H1 (cell line): ENCODE measurements at regions not wholly inside any gene's neighbourhood (a gene's known extent, or its start where the extent isn't known, plus 50 kb on each side); places are given as distances from the start of the nearest gene placed in this dataset.
A peak's percentile ranks its signal among the peaks of the same experiment; 100 is the strongest.

Source experiments
- CTCF ChIA-PET: fragments of 300-600 bp; sonication (Branson Sonifier 250); formaldehyde crosslinking; loops from one replicate; lab custom pipeline; 2021; ENCODE audit not compliant: partially characterized antibody; lab: Charles Lee
- POLR2A ChIA-PET: fragments of 300-600 bp; sonication (Branson Sonifier 250); formaldehyde crosslinking; loops from one replicate; lab custom pipeline; 2021; ENCODE audit warnings: inconsistent platforms; ENCODE audit not compliant: partially characterized antibody; lab: Charles Lee
- DNase-seq, 2 experiments: peaks; one replicate each; pipeline versions ENCODE4 v3.0.0 to v3.0.0-alpha.2; 2010 to 2022; ENCODE audit warnings: low spot score in 2 of 2, low read depth in 1 of 2, mixed read lengths in 1 of 2
- FAIRE-seq: peaks from 2 replicates; lab custom pipeline; 2011; peaks lifted over from hg19 to GRCh38; lab: Jason Lieb, UNC
- H2AFZ ChIP-seq: 2 replicates; pipeline ENCODE4 v1.8.1; 2012; ENCODE audit warnings: low read length, inconsistent platforms
- H2AK5ac ChIP-seq: 2 replicates; pipeline ENCODE4 v1.6.1; 2013; ENCODE audit warnings: low read depth, low read length
- H2BK120ac ChIP-seq: replicated peaks from 2 replicates; pipeline ENCODE3; 2013; ENCODE audit warnings: low read depth, low read length, inconsistent platforms
- H2BK12ac ChIP-seq: 2 replicates; pipeline ENCODE4 v1.6.1; 2013; ENCODE audit warnings: low read depth, low read length
- H2BK15ac ChIP-seq: 2 replicates; pipeline ENCODE4 v1.6.1; 2013; ENCODE audit warnings: low read length
- H2BK20ac ChIP-seq: 2 replicates; pipeline ENCODE4 v1.6.1; 2013; ENCODE audit warnings: low read length
- H2BK5ac ChIP-seq: 2 replicates; pipeline ENCODE4 v1.6.1; 2013; ENCODE audit warnings: low read depth, low read length
- H3K14ac ChIP-seq: 2 replicates; pipeline ENCODE4 v1.6.1; 2013; ENCODE audit warnings: inconsistent platforms; ENCODE audit not compliant: insufficient read length
- H3K18ac ChIP-seq: 2 replicates; pipeline ENCODE4 v1.6.1; 2013; ENCODE audit warnings: low read length; ENCODE audit errors: extremely low read depth
- H3K23ac ChIP-seq: 2 replicates; pipeline ENCODE4 v1.6.1; 2013; ENCODE audit warnings: inconsistent platforms; ENCODE audit not compliant: insufficient read length
- H3K23me2 ChIP-seq: 2 replicates; pipeline ENCODE4 v1.6.1; 2013; ENCODE audit warnings: low read depth, low read length
- H3K27ac ChIP-seq: 2 replicates; pipeline ENCODE4 v1.6.1; 2011; ENCODE audit warnings: low read depth, low read length, inconsistent platforms
- H3K27me3 ChIP-seq, 4 experiments: replicated peaks in 1 of 4; 1 replicate in 1 of 4; 2 replicates in 3 of 4; pipeline versions ENCODE4 v1.6.1 to v1.8.1; 2011 to 2013; ENCODE audit warnings: low read length in 3 of 4, mild to moderate bottlenecking in 3 of 4, inconsistent platforms in 2 of 4, mixed read lengths in 2 of 4, moderate library complexity in 1 of 4; ENCODE audit not compliant: control insufficient read depth in 3 of 4, insufficient read depth in 3 of 4; ENCODE audit errors: extremely low read depth in 1 of 4
- H3K36me3 ChIP-seq, 4 experiments: 2 replicates each; pipeline versions ENCODE4 v1.6.1 to v1.8.1; 2011 to 2013; ENCODE audit warnings: mild to moderate bottlenecking in 4 of 4, low read length in 3 of 4, moderate library complexity in 2 of 4, control low read depth in 1 of 4, inconsistent platforms in 1 of 4; ENCODE audit not compliant: insufficient read depth in 4 of 4, control insufficient read depth in 2 of 4
- H3K4ac ChIP-seq: replicated peaks from 2 replicates; pipeline ENCODE3; 2013; ENCODE audit warnings: low read length, low read depth, mixed read lengths, inconsistent platforms; ENCODE audit not compliant: insufficient read length
- H3K4me1 ChIP-seq, 4 experiments: replicated peaks in 1 of 4; 1 replicate in 1 of 4; 2 replicates in 3 of 4; pipeline versions ENCODE4 v1.6.1 to v1.8.1; 2011 to 2013; ENCODE audit warnings: low read length in 3 of 4, inconsistent platforms in 2 of 4, mixed read lengths in 1 of 4; ENCODE audit not compliant: insufficient read depth in 4 of 4, control insufficient read depth in 3 of 4
- H3K4me2 ChIP-seq, 2 experiments: 2 replicates each; pipeline versions ENCODE4 v1.6.1 to v1.8.1; 2011 to 2013; ENCODE audit warnings: low read depth in 2 of 2, low read length in 2 of 2, control low read depth in 1 of 2, inconsistent platforms in 1 of 2, mild to moderate bottlenecking in 1 of 2; ENCODE audit not compliant: insufficient read depth in 1 of 2
- H3K4me3 ChIP-seq, 4 experiments: fragments of 200-600, 300-600 bp in 1 of 4; sonication (generic), shearing (Covaris generic), sonication (Bioruptor Twin) in 1 of 4; 2 replicates each; pipeline versions ENCODE4 v1.5.1 to v1.8.1; 2011 to 2016; ENCODE audit warnings: low read length in 4 of 4, low read depth in 3 of 4, control low read depth in 2 of 4, inconsistent platforms in 2 of 4, mild to moderate bottlenecking in 2 of 4, mixed read lengths in 1 of 4, moderate library complexity in 1 of 4; ENCODE audit not compliant: insufficient read depth in 2 of 4; ENCODE audit errors: extremely low read depth in 1 of 4
- H3K56ac ChIP-seq: replicated peaks from 2 replicates; pipeline ENCODE3; 2013; ENCODE audit warnings: low read depth, mild to moderate bottlenecking, mixed read lengths, low read length, inconsistent platforms; ENCODE audit not compliant: insufficient read length
- H3K79me1 ChIP-seq: 2 replicates; pipeline ENCODE4 v1.6.1; 2013; ENCODE audit warnings: low read depth, low read length, control low read depth
- H3K79me2 ChIP-seq, 2 experiments: 2 replicates each; pipeline versions ENCODE4 v1.6.1 to v1.8.1; 2012 to 2013; ENCODE audit warnings: low read length in 2 of 2, mild to moderate bottlenecking in 2 of 2, inconsistent platforms in 1 of 2; ENCODE audit not compliant: insufficient read depth in 2 of 2, control insufficient read depth in 1 of 2
- H3K9ac ChIP-seq, 4 experiments: replicated peaks in 1 of 4; 1 replicate in 1 of 4; 2 replicates in 3 of 4; pipeline versions ENCODE4 v1.6.1 to v1.8.1; 2011 to 2013; ENCODE audit warnings: low read depth in 3 of 4, low read length in 3 of 4, control low read depth in 2 of 4, mild to moderate bottlenecking in 2 of 4, moderate library complexity in 2 of 4, inconsistent platforms in 1 of 4; ENCODE audit errors: extremely low read depth in 1 of 4
- H3K9me3 ChIP-seq, 2 experiments: 2 replicates each; pipeline versions ENCODE4 v1.6.1 to v1.8.1; 2012 to 2013; ENCODE audit warnings: mild to moderate bottlenecking in 2 of 2, moderate library complexity in 2 of 2, control low read depth in 1 of 2, inconsistent platforms in 1 of 2, low read depth in 1 of 2, low read length in 1 of 2, mixed read lengths in 1 of 2; ENCODE audit not compliant: insufficient read depth in 2 of 2
- H4K20me1 ChIP-seq, 2 experiments: replicated peaks in 1 of 2; 2 replicates each; pipeline versions ENCODE3 to v1.8.1; 2011 to 2013; ENCODE audit warnings: inconsistent platforms in 2 of 2, low read length in 2 of 2, mild to moderate bottlenecking in 1 of 2; ENCODE audit not compliant: insufficient read depth in 2 of 2, control insufficient read depth in 1 of 2
- H4K5ac ChIP-seq: 2 replicates; pipeline ENCODE4 v1.6.1; 2013; ENCODE audit warnings: low read length, low read depth, mixed read lengths, inconsistent platforms; ENCODE audit not compliant: insufficient read length
- H4K8ac ChIP-seq: 2 replicates; pipeline ENCODE4 v1.8.0; 2013; ENCODE audit warnings: mild to moderate bottlenecking, moderate library complexity, low read length, inconsistent platforms; ENCODE audit not compliant: insufficient read depth; ENCODE audit errors: extremely low read depth
- H4K91ac ChIP-seq: replicated peaks from 2 replicates; pipeline ENCODE3; 2013; ENCODE audit warnings: low read length, mixed read lengths, inconsistent platforms; ENCODE audit not compliant: insufficient read length
- ASH2L ChIP-seq: fragments of 200-600, 300-600 bp; sonication (generic); IDR thresholded peaks from one replicate; pipeline ENCODE4 v1.7.1; 2017; ENCODE audit warnings: low read length
- BCL11A ChIP-seq, 2 experiments: IDR thresholded peaks; one replicate each; pipeline ENCODE4 v1.6.1; 2011; ENCODE audit warnings: low read depth in 2 of 2, low read length in 2 of 2, mild to moderate bottlenecking in 2 of 2
- CEBPB ChIP-seq: IDR thresholded peaks from 2 replicates; pipeline ENCODE4 v1.6.1; 2012; ENCODE audit warnings: low read depth, low read length
- EP300 ChIP-seq, 2 experiments: IDR thresholded peaks; 1 replicate in 1 of 2; 2 replicates in 1 of 2; pipeline ENCODE4 v1.6.1; 2011 to 2012; ENCODE audit warnings: low read depth in 2 of 2, low read length in 2 of 2, mild to moderate bottlenecking in 2 of 2, borderline replicate concordance in 1 of 2, inconsistent platforms in 1 of 2, moderate library complexity in 1 of 2
- FOSL1 ChIP-seq: IDR thresholded peaks from 2 replicates; pipeline ENCODE4 v1.6.1; 2011; ENCODE audit warnings: mild to moderate bottlenecking, low read depth, low read length, moderate library complexity; ENCODE audit not compliant: insufficient read depth
- NANOG ChIP-seq: IDR thresholded peaks from 2 replicates; pipeline ENCODE4 v1.6.1; 2011; ENCODE audit warnings: low read length, low read depth, mild to moderate bottlenecking, inconsistent platforms; ENCODE audit not compliant: insufficient read depth, poor library complexity, severe bottlenecking
- SIN3A ChIP-seq, 2 experiments: IDR thresholded peaks in 1 of 2; conservative IDR thresholded peaks in 1 of 2; 2 replicates each; pipeline ENCODE4 v1.6.1; 2011 to 2012; ENCODE audit warnings: low read length in 2 of 2, improper control_type of control experiment in 1 of 2, low read depth in 1 of 2, mild to moderate bottlenecking in 1 of 2
- SP1 ChIP-seq: IDR thresholded peaks from 2 replicates; pipeline ENCODE4 v1.6.1; 2011; ENCODE audit warnings: low read depth, low read length
- SRF ChIP-seq: IDR thresholded peaks from 2 replicates; pipeline ENCODE4 v1.6.1; 2011; ENCODE audit warnings: mild to moderate bottlenecking, low read depth, low read length, moderate library complexity
- TCF12 ChIP-seq: IDR thresholded peaks from 2 replicates; pipeline ENCODE4 v1.6.1; 2011; ENCODE audit warnings: low read depth, mild to moderate bottlenecking, low read length
- TEAD4 ChIP-seq: IDR thresholded peaks from 2 replicates; pipeline ENCODE4 v1.6.1; 2012; ENCODE audit warnings: low read depth, low read length, inconsistent platforms, mixed read lengths
- WGBS, 2 experiments: shearing (Covaris generic) in 1 of 2; methylation state at CpG; one replicate each; pipeline versions ENCODE4 v1.1.6 to v1.1.7; 2013 to 2015; ENCODE audit warnings: low lambda C conversion rate in 2 of 2, mixed read lengths in 2 of 2, inconsistent platforms in 1 of 2, low coverage in 1 of 2, missing lambda C conversion rate in 1 of 2; ENCODE audit not compliant: insufficient replicate concordance in 2 of 2, insufficient coverage in 1 of 2, insufficient read length in 1 of 2; ENCODE audit errors: extremely low coverage in 1 of 2, missing lambda C conversion rate in 1 of 2; 5-methylcytosine and 5-hydroxymethylcytosine counted together

GRCh38 chrX:38871129-38872029 is 70.1 kb downstream of the MID1IP1 start:
- 18% methylated on average over 4 of the region's 5 CpGs; no CpG with 5 or more reads in 1 of the 2 experiments for WGBS, 2 experiments
- peak overlapping the region in 2 of 4 experiments; percentile 27 to 37; a peak in 4 of 7 replicates for H3K9ac ChIP-seq
- peak overlapping the region; percentile 63 for H3K18ac ChIP-seq
- no peaks in the 10 kb centered on the region for H4K20me1 ChIP-seq
- peak overlapping the region; percentile 94 for H2BK5ac ChIP-seq
- ChIA-PET POLR2A (interaction anchor here (1.2 to 4.9 kb wide), 4 partner anchors 9 to 195 kb away, joined by 3 to 64 read pairs (median 8); partner anchors contain the start of gene MID1IP1), CTCF (interaction anchor here (0.6 kb wide), 1 partner anchor 285 kb away, joined by 4 read pairs; no protein-coding TSS in a partner anchor)
- peak overlapping the region; percentile 76 for H4K5ac ChIP-seq
- H2BK120ac ChIP-seq = peak overlapping the region; percentile 38
- no peaks in the 10 kb centered on the region for H3K27me3 ChIP-seq
- H2BK12ac ChIP-seq = peak overlapping the region; percentile 82; the same call in 1 of the 2 replicates
- no peaks in the 10 kb centered on the region for H3K36me3 ChIP-seq
- no peak overlapping the region for H4K8ac ChIP-seq
- no peak overlapping the region for H3K23ac ChIP-seq
- H3K79me1 ChIP-seq = no peaks in the 10 kb centered on the region
- H3K14ac ChIP-seq = no peak overlapping the region
- H3K79me2 ChIP-seq = no peaks in the 10 kb centered on the region
- DNase-seq (no peak), FAIRE-seq (peak; percentile 99)
- H3K27ac ChIP-seq = peak overlapping the region; percentile 85
- H3K23me2 ChIP-seq = no peaks in the 10 kb centered on the region
- H2BK15ac ChIP-seq = no peak overlapping the region
- peak overlapping the region; percentile 3 to 50 (median 10); a peak in 4 of 8 replicates for H3K4me3 ChIP-seq
- no peak overlapping the region for H2AFZ ChIP-seq
- H4K91ac ChIP-seq = peak overlapping the region; percentile 97
- no peak overlapping the region; the same call in 1 of the 2 replicates for H2AK5ac ChIP-seq
- peak overlapping the region; percentile 71 for H3K4ac ChIP-seq
- peak overlapping the region; percentile 62 to 85 for H3K4me2 ChIP-seq
- H3K4me1 ChIP-seq = peaks cover 3 to 15% (median 11%) of the 10 kb centered on the region in 4 experiments; a peak in 6 of 7 replicates
- peak overlapping the region; percentile 82; the same call in 1 of the 2 replicates for H2BK20ac ChIP-seq
- H3K9me3 ChIP-seq = no peaks in the 10 kb centered on the region
- no peak overlapping the region for H3K56ac ChIP-seq
- TF ChIP-seq BCL11A (IDR thresholded peaks at IDR 0.05; ENCODE audit: low read depth in 2 of 2, low read length in 2 of 2) (peak in 1 of 2 experiments; percentile 31), TEAD4 (peak; percentile 98), SP1 (peak; percentile 71), NANOG (peak; percentile 65), CEBPB (no peak), EP300 (IDR thresholded peaks at IDR 0.05; ENCODE audit: borderline replicate concordance in 1 of 2, low read depth in 2 of 2, low read length in 2 of 2) (peak in 1 of 2 experiments; percentile 84; a peak in 1 of 3 replicates), FOSL1 (no peak), ASH2L (peak; percentile 51), TCF12 (peak; percentile 94), SIN3A (conservative IDR thresholded peaks at IDR 0.05 in 1 of 2, IDR thresholded peaks at IDR 0.05 in 1 of 2; ENCODE audit: low read depth in 1 of 2, low read length in 2 of 2) (no peak), SRF (no peak)
